Transverse colon (tissue), 4 donors: ENCODE measurements at regions not wholly inside any gene's neighbourhood (a gene's known extent, or its start where the extent isn't known, plus 50 kb on each side); places are given as distances from the start of the nearest gene placed in this dataset.

Experiments
- CTCF ChIP-seq, 5 experiments: fragments of 200-600 bp in 3 of 5; fragments of 450-650 bp in 2 of 5; sonication (generic) in 3 of 5; IDR thresholded peaks; 1 replicate in 2 of 5; 2 replicates in 3 of 5; pipeline ENCODE4 v1.5.1; 2016 to 2017; ENCODE audit warnings: antibody characterized with exemption in 5 of 5, inconsistent platforms in 3 of 5, mild to moderate bottlenecking in 2 of 5, moderate library complexity in 1 of 5
- EP300 ChIP-seq: sonication (generic); formaldehyde crosslinking; IDR thresholded peaks from one replicate; pipeline ENCODE4 v1.6.1; 2017; ENCODE audit warnings: antibody characterized with exemption, low read depth
- POLR2A ChIP-seq: fragments of 450-650 bp; IDR thresholded peaks from one replicate; pipeline ENCODE4 v1.6.1; 2016; ENCODE audit warnings: antibody characterized with exemption, mild to moderate bottlenecking, moderate library complexity
- POLR2AphosphoS5 ChIP-seq, 3 donors: sonication (generic); formaldehyde crosslinking; IDR thresholded peaks; one replicate each; pipeline ENCODE4 v1.6.1; 2016; ENCODE audit warnings: antibody characterized with exemption in 3 of 3

- no peak for TF ChIP-seq CTCF (IDR thresholded peaks at IDR 0.05)
- TF ChIP-seq EP300, result no peak
- no peak for TF ChIP-seq POLR2AphosphoS5 (IDR thresholded peaks at IDR 0.05)
- no peak for TF ChIP-seq POLR2A
These were observed 248.9 kb upstream of the TMEM132C start for GRCh38 chr12:128018067-128018466.
